Embryonic facial prominence (tissue), 1 donor: ENCODE measurements at regions not wholly inside any gene's neighbourhood (a gene's known extent, or its start where the extent isn't known, plus 50 kb on each side); places are given as distances from the start of the nearest gene placed in this dataset.

Experiments used
- DNase-seq: peaks from one replicate; pipeline ENCODE4 v3.0.0-alpha.2; 2016; ENCODE audit errors: extremely low spot score

DNA sequence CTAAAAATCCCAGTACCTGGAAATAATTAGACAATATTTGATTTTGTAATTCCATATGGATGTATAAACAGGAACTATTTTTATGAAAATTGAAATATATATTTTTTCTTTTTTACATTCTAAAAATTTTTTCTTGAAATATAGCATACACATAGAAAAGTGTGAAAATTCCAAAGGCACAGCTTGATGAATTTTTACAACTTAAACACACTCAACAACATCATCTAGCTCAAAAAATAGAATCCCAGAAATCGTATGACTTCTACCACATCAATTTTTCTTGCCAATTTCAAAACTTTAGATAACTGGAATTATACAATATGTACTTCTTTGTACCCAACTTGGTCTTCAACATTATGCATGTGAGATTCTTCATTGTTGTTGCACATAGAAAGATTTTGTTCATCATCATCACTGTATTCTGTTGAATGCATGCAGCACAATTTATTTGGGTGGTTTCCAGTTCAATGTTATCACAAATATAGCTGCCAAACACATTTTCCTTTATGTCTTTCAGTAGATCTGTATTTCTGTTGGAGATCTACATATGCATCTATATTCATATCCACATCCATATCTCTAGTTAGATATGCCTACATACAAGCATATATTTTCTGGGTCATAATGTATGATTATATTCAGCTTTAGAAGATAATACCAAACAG is 340.7 kb upstream of the SLIT2 start:
- DNase-seq, result no peak

DNA sequence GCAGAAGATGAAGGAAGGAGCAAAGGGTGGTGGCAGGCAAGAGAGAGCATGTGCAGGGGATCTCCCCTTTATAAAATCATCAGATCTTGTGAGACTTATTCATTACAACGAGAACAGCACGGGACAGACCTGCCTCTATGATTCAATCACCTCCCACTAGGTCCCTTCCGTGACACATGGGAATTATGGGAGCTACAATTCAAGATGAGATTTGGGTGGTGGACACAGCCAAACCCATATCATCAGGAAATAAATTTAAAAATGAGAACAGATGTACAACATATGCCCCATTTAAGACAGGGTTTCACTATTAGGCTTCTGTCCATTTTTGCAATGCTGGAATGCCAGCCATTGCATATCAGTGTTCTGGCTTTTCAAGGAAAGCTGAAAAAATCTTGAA is 346.7 kb upstream of the SLIT2 start:
- no peak for DNase-seq

DNA sequence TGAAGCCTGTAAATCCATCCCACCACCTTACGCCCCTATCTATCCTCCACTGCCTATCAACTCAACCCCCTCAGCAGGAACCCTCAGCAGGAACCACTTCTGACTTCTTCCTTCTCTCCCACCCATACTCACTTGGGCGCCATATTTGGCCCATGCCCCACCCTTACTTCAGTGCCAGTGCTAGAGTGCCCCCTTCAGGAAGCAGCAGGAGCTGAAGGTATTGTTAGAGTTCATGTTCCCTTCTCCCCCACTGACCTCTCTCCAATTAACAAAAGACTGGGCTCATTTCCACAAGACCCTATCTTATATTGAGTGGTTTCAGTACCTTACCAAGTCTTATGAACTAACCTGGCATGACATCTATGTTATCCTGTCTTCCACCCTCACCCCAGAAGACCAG is 363.1 kb upstream of the SLIT2 start:
- no peak for DNase-seq

DNA sequence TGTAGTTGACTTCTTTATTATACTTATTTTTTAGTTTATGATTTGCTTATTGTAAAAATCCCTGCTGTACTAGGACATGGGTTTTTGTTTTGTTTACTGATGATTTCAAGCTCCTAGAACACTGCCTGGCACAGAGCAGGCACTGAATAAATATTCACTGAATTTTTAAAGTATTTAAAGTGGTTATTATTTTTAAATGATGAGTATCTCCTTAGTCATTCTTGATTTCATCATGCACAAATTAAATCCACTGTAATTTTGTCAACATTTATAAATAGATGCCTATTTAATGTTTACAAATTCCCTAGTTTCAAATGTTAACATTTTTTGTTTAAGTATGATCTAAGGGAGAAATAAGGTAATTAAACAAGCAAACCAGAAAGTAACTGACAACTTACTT is 367.9 kb upstream of the SLIT2 start:
- no peak for DNase-seq

DNA sequence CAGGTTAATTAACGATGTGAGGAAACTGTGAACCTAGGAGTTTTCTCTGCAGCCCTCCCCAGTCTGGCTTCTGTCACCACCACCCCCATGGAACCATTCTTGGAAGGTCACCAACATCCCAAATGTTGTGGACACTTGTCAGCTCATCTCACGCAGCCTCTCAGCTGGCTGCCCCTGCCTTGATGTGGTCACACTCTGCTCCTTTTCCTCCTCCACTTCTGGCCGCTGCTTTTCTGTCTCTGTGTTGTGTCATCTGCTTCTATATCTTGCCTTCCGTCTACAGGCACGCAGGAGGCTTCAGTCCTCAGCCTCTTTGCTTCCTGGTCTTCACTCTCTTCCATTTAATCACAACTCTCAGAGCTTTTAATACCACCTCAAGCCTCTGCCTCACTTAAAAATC is 371.5 kb upstream of the SLIT2 start:
- no peak for DNase-seq

DNA sequence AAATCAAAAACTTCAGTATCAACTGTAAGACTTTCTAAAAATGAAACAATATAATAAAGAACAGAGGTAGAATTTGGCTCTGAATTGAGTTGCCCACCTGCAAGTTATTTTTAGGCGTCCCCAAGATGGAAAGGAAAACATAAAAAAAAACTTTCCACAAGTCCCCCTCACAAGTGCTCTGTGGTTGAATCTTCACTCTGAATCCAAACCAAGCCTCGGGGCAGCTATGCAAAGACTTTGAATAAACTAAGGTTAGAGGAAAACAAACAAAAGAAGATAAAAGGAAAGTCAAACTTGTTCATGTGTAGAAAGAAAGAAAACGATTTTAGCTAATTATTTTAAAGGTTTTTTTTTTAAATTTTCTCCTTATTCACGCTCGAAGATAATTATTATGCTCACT is 372.4 kb upstream of the SLIT2 start:
- no peak for DNase-seq

DNA sequence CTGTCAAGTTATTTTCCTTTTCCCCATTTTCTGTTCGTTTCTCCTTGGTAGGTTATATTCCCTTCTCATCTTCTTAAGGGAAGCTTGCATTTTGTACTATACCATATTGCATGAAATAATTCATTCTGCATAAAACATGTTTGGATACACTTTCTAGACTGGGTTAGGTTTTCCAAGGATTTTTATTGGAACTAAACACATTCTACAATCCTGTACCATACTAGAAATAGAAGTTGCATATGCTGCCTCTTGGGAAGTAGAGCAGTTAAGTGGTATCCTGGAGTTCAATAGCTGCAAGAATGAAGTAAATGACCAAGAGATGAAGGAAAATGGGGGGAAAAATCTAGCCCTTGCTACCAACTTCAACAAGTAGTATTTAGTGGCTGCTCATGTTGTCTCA is 393.7 kb upstream of the SLIT2 start:
- DNase-seq, result no peak

DNA sequence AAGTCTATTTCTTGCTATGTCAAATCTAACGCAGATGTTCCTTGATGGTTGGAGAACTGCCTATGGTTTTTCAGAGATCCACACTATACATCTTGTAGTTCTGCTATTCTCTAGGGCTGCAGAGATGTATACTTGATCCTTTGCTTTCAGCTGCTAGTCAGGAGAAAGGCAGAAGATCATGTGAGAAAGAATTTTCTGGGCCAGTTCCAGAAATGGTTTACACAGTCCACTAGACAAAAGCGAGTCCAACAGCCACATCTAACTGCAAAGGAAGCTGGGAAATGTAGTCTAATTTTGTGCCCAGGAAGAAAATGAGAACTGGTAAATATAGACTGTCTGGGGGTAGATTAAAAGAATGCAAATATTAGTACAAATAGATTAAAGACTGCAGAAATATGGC is 394.3 kb upstream of the SLIT2 start:
- DNase-seq, result no peak

DNA sequence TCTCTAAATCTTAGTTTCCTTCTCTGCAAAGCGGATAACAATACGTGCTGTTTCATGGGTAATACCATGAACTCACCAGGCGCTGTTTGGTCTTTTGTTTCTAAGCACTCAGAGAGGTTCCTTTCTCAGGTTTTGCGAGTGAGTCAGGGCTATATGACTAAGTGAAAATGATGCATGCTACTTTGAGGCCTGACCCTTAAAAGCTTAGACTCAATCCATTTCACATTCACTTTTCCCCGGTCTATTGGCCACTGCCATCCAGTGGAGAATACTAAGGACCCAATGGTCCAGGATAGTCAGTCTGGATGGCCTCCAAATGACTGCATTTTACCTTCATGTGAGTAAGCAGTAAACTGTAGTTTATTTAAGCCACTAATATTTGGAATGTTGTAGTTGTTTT is 400.8 kb upstream of the SLIT2 start:
- no peak for DNase-seq

DNA sequence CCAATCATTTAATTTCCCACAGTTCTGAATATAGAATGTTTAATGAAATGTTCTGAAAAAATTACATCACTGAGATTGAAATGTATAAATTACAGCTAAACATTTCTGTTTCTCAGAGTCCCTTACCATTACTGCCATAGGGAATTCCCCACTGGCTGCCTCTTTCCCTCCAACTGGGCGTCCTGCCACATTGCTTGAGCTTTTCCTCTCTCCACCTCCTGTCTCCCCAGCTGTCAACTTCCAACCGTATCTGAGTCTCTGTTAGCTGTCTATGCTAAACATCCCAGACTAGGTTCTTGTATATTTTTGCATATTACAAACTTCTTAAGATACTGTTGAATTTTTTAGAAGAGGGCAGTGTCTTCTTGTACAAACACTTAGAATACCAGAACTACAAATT is 407.3 kb upstream of the SLIT2 start:
- no peak for DNase-seq

DNA sequence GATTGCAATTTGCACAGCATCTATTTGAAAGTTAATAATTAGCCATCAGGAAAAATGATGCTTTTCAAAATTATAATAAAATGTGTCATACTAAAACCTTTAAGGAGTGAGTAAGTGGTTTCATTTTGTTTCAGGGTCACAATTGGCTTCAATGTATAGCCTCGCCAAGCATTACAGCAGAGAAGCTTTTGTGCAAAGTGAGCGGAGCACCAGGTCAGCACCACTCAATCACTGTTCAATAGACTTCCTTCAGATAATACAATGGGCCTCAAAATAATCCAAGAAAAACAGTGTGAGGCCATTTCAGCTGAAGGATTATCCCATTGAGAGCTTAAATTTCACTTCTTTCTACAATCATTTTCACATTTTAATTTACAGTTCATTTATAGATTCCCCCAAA is 409.2 kb upstream of the SLIT2 start:
- no peak for DNase-seq

DNA sequence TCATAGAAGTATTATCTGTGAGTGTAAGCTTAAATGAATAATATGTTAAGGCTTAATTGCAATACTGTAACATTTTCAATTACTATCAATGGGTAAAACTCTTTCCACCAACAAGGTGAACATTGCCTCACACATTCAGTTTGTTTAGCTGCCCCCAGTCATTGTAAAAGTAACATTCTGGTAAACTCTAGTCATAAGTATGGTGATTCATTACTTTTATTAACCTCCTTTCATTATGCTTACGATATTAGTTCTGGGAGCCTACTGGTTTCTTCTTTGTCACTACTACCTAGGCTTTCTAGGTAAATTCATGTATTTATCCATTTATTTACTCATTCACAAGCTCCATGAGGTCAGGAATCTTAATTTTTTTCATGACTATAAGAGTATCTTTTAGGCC is 412.8 kb upstream of the SLIT2 start:
- DNase-seq, result no peak

DNA sequence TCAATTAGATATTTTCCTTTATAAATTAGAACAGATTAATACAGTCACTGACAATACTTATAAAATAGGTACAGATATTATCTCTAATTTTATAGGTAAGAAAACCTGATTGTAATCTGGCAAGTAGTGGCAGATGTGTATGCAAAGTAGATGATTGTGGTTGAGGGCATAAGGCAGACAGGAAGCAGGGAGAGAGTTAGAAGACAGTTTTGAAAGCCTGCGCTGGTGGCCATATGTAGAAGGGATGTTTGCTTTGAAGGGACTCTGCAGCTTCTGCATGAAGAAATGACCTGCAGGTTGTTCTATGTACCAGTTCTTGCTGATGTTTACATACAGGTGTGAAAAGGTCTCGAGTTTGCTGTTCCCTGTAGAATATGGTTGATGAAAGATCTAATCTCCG is 416.3 kb upstream of the SLIT2 start:
- DNase-seq, result no peak

DNA sequence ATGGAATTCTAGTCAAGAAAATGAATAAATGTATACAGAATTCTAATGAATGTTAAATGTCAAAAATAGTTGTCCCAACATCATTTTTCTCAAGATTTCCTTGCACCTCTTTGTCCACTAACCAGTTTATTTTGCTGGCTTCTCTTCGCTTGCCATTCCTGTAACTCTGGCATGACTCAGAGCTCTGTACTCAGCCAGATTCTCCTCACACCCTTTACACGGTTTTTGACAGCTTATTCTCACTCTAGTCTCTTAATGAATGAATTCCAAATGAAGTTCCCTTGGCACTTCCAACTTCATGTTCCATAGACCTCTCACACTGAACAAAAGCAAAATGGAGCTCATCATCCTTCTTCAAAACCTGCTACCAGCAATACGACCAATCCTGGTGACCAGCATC is 419.3 kb upstream of the SLIT2 start:
- DNase-seq, result no peak

DNA sequence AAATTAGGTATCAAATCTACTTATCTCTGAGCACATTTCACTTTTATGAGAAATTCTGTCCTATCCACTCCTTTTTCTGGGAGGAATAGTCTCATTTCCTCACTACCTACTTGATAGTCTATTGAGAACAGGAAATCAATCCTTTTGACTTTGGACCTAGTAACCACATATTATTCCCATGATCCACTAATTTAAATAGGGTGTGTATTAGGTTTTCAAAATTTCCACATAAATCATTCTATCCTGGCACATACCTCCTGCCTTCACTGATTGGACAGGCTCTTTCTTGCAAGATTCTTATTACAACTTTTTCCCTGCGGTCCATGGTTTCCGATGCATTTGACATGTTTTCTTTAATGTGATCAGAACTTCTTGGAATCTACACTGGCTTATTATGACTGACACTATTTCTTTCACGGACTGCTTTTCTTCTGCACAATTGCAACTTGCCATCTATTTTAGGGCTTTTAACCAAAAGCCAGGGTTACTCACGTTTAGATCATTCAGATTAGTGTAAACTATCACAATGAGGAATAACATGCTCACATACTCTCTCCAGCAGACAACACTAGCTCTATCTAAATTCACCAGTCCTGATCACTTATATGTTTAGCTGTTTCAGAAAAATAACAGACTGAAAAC is 419.9 kb upstream of the SLIT2 start:
- no peak for DNase-seq

DNA sequence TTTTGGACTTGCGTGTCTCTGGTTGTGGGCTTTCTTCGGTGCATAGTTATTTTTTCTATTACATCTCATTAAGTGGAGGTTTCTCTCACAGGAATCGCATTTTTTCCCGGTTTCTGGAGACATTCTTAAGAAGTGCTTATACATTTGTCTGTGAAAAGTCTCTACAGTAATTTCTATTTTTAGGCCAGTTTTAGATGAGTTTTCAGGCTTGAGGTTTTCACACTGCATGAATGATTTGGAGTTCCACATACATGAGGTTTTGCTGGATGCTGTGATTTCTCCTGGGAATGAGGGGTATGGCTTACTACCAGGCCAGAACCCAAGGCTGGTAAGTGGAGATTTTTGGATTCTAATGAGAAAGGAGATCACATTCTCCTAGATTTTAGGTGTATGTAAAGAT is 422.6 kb upstream of the SLIT2 start:
- DNase-seq, result no peak

DNA sequence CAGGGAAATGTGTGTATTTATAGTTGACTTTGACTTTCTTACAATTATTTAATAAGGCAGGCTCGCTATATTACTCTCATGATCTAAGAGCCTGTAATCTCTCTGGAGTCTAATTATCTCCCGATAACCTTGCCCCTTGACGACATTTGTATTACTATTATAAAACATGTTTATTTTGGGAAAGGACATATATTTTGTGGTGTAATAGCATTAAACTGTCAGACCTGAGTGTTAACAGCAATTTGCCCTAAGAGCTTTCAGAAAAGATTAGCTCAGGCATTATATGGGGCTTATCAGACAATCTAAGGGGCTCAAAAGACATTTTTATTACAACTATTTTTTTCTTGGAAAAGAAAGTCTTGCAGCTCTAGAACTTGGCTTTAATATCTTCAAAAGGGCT is 427.9 kb upstream of the SLIT2 start:
- no peak for DNase-seq

DNA sequence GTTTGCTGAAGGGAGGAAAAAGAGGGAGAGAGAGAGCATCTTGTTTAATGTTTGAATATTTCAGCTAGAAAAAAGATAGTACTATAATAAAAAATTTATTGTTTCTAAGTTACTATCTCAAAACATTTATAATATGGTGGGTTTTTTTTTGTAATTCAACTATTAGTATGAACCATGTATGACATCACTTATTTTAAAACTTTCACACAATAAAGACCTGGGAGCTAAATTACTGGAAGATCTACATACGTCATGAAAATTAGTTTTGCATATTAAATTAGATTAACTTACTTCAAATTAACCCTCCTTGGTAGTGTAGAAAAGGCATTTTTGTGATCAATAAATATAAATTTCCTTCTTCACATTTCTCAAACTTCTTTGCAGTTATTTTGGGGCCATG is 432.0 kb upstream of the SLIT2 start:
- DNase-seq, result no peak

DNA sequence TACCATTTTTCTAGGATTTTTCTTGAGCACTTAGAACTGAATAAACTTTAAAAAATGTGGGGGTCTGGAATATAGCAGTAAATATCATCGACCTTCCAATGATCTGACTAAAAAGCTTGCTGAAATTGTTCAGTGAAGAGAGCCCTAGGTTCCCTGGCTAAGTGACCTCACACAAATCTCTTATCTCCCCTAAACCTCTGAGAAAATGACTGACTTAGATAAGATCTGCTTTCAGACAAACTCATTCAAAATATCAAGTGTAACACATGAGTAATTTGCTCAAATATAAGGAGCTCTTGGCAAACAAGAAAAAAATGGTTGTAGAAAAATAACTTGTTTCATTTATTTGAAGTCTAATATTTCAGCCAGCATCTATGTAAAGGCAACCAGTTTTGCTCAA is 441.7 kb upstream of the SLIT2 start:
- DNase-seq, result no peak

DNA sequence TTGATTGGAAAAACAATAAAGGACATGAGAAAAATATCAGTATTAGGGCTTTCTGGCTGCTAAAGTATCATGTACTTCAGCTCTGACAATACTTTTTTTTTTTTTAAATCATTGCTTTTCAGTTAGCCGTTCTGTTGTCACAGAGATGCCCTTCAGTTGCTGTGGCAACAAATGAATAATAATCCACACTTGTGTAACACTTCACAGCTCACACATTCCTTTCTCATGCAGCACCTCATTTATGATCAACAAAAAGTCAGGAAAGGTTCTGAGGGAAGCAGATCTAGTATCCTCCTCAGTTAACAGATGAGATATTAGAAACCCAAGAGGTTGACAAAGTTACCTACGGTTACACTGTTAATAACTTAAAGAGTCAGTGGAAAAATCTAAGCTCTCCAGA is 444.2 kb upstream of the SLIT2 start:
- DNase-seq, result no peak

DNA sequence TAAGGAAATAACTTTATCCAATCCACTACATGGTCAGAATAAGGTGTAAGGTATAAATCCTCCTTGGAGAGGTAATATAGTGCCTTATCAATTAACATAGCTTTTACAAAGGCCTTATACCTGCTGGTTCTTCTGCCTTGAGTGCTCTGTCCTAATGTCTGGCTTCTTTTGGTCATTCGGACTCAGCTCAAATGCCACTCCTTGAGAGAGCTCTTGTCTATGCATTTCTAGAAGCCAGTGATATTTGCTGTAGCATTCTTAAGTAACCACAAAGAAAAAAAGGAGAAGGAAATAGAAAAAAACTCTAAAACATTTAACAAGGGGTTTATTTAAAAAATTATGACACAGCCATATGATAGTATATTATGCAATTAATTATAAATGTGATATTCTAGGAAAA is 444.8 kb upstream of the SLIT2 start:
- no peak for DNase-seq

DNA sequence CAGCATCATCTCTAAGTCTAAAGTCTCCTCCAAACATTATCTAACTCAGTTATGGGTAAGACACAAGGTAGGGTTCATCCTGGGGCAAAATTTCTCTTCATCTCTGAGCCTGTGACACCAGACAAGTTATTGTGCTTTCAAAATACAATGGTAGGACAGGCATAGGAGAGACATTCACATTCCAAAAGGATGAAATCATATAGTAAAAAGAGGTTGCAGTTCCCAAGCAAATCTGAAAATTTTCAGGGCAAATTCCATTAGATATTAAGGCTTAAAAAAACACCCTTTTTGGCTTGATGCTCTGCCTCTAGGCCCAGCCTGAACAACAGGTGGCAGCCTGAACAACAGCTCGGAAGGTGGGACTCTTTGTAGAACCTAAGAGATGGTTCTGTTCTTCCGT is 448.3 kb upstream of the SLIT2 start:
- no peak for DNase-seq

DNA sequence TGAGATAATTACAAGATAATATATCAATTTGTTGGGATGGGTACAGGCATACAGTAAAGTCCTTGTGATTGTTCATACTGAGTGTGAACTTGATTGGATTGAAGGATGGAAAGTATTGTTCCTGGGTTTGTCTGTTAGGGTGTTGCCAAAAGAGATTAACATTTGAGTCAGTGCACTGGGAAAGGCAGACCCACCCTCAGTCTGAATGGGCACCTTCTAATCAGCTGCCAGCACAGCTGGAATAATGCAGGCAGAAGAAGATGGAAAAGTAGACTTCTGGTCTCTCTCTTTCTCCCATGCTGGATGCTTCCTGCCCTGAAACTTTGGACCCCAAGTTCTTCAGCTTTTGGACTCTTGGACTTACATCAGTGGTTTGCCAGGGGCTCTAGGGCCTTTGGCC is 457.9 kb upstream of the SLIT2 start:
- DNase-seq, result no peak

DNA sequence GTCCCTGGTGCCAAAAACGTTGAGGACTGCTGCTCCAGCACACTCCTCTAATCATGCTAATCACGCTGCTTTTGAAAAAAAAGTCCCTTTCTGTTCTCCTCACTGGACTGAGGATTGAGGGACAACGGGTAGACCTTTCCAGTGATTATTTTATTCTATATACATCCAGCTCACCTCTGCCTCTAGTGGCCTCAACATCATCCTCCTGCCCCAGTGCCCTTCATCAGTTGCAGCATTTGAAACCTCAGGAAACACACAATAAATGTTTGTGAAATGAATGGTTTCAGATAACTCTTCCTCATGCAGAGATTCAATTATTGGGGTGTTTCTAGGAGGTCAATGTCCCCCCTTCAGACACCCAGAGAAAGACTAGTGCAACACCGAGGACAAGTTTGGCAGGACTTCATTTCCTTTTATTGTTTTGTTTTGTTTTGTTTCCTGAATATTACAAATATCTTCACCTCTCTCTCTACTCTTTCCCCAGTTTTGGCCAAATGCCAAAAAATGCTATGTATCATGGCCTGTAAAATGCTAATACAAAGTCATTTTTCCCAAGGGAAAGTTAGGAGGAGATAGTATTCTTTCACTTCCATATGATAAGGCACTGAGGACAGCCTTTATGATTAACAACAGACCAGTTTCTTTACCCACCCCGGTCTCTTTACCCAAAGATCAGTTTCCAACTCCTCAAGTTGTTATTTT is 460.1 kb upstream of the SLIT2 start:
- DNase-seq, result no peak
